CD4-positive, alpha-beta T cell treated with Interleukin-21 for 1 hour (primary cell): ENCODE measurements at regions not wholly inside any gene's neighbourhood (a gene's known extent, or its start where the extent isn't known, plus 50 kb on each side); places are given as distances from the start of the nearest gene placed in this dataset.

Experiments
- DNase-seq: peaks from one replicate; pipeline ENCODE4 v3.0.0-alpha.2; 2020

GRCh38 chr10:130372222-130372621, 236.0 kb downstream of the GLRX3 start:
- DNase-seq = no peak

- DNase-seq = no peak
These were observed 236.7 kb downstream of the GLRX3 start for GRCh38 chr10:130372866-130373265.

- no peak for DNase-seq
These were observed 241.9 kb downstream of the GLRX3 start for GRCh38 chr10:130377986-130378540.

GRCh38 chr10:130378556-130379400, 242.6 kb downstream of the GLRX3 start:
- DNase-seq = no peak

GRCh38 chr10:130380056-130380455, 243.9 kb downstream of the GLRX3 start:
- no peak for DNase-seq

GRCh38 chr10:130382031-130382430, 245.8 kb downstream of the GLRX3 start:
- no peak for DNase-seq

- DNase-seq = no peak
These were observed 251.9 kb downstream of the GLRX3 start for GRCh38 chr10:130387936-130388580.

GRCh38 chr10:130388746-130389145, 252.6 kb downstream of the GLRX3 start:
- no peak for DNase-seq

GRCh38 chr10:130389906-130390305, 253.7 kb downstream of the GLRX3 start:
- DNase-seq = no peak

- no peak for DNase-seq
These were observed 255.8 kb downstream of the GLRX3 start for GRCh38 chr10:130392031-130392430.

GRCh38 chr10:130393342-130393741, 257.2 kb downstream of the GLRX3 start:
- no peak for DNase-seq

- no peak for DNase-seq
These were observed 258.6 kb downstream of the GLRX3 start for GRCh38 chr10:130394832-130395231.

GRCh38 chr10:130395248-130395936, 259.2 kb downstream of the GLRX3 start:
- no peak for DNase-seq

- DNase-seq = no peak
These were observed 259.9 kb downstream of the GLRX3 start for GRCh38 chr10:130396044-130396443.

GRCh38 chr10:130398090-130398994, 262.2 kb downstream of the GLRX3 start:
- no peak for DNase-seq

GRCh38 chr10:130399425-130399950, 263.3 kb downstream of the GLRX3 start:
- DNase-seq = no peak

GRCh38 chr10:130400890-130401289, 264.7 kb downstream of the GLRX3 start:
- DNase-seq = no peak

- DNase-seq = no peak
These were observed 265.9 kb downstream of the GLRX3 start for GRCh38 chr10:130401860-130402765.

GRCh38 chr10:130403153-130404075, 267.2 kb downstream of the GLRX3 start:
- DNase-seq = no peak
